ENCODE measurements at regions not wholly inside any gene's neighbourhood (a gene's known extent, or its start where the extent isn't known, plus 50 kb on each side); places are given as distances from the start of the nearest gene placed in this dataset.

DNA sequence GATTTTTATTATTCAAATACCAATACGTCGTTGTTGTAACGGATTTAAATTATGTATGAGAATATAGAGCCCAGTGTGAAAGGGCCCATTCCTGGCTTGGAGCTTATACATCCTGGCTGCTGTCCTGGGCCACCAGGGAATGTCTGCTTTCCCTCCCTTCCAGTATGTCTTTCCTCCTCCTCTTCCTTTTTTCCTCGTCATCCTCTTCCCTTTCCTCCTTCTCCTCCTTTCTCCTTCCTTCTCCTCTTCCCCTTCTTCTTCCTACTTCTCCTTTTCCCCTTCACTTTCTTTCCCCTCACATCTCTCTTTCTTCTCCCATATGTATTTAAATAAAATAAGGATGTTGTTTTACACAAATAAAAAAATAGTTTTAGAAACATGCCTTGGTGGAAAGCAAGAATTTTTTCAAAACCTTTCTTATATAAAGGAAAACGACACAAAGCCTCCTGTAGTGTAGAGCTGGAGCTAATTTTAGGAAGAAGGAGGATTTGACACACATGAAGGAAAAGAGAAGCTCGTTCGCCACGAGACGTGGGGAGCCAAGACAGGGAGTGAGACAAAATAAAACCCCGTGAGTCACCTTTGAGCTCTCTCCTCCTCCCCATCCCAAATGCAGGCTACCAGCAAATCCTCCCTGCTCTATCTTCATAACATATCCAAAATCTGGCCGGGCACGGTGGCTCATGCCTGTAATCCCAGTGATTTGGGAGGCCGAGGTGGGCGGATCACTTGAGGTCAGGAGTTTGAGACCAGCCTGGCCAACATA, 301.1 kb upstream of the LYZL1 start:
- Histone ChIP-seq H3K9ac (ENCODE audit: insufficient read depth, low read length, poor library complexity, severe bottlenecking) (no peak overlapping the region), H3K9me3 (replicated peaks in 1 of 2; ENCODE audit: control insufficient read depth in 1 of 2, insufficient read depth in 1 of 2, low read length in 2 of 2) (no peaks in the 10 kb centered on the region), H4K20me1 (ENCODE audit: insufficient read depth, low read length) (no peaks in the 10 kb centered on the region), H3K27me3 (ENCODE audit: control insufficient read depth in 2 of 2, insufficient read depth in 2 of 2, low read length in 2 of 2) (no peaks in the 10 kb centered on the region), H3K4me3 (replicated peaks in 1 of 3; ENCODE audit: low read depth in 2 of 3, low read length in 3 of 3) (no peak overlapping the region), H3K79me2 (ENCODE audit: insufficient read depth, low read length) (no peaks in the 10 kb centered on the region), H3K36me3 (replicated peaks in 1 of 2; ENCODE audit: control insufficient read depth in 1 of 2, insufficient read depth in 2 of 2, low read length in 2 of 2) (no peaks in the 10 kb centered on the region), H3K4me2 (replicated peaks; ENCODE audit: extremely low read depth, low read length, poor library complexity, severe bottlenecking) (no peak overlapping the region), H2AFZ (ENCODE audit: insufficient read depth, low read depth, low read length, poor library complexity, severe bottlenecking) (no peak overlapping the region), H3K4me1 (ENCODE audit: control insufficient read depth in 1 of 2, insufficient read depth in 2 of 2, low read length in 2 of 2) (peaks cover 13 to 16% of the 10 kb centered on the region in 2 donors), H3K27ac (ENCODE audit: low read depth in 1 of 2, low read length in 2 of 2) (no peak overlapping the region)
- Mint-ChIP-seq H3K36me3 (no peaks in the 10 kb centered on the region), H3K4me1 (peaks cover 11% of the 10 kb centered on the region), H3K27ac (no peak overlapping the region), H3K9me3 (peaks cover 0 to 4% (median 0%) of the 10 kb centered on the region in 7 donors), H3K27me3 (ENCODE audit: low read depth in 3 of 3) (peaks cover 2 to 7% (median 3%) of the 10 kb centered on the region in 3 donors), H3K4me3 (no peak overlapping the region)
- TF ChIP-seq, protein P1, sequence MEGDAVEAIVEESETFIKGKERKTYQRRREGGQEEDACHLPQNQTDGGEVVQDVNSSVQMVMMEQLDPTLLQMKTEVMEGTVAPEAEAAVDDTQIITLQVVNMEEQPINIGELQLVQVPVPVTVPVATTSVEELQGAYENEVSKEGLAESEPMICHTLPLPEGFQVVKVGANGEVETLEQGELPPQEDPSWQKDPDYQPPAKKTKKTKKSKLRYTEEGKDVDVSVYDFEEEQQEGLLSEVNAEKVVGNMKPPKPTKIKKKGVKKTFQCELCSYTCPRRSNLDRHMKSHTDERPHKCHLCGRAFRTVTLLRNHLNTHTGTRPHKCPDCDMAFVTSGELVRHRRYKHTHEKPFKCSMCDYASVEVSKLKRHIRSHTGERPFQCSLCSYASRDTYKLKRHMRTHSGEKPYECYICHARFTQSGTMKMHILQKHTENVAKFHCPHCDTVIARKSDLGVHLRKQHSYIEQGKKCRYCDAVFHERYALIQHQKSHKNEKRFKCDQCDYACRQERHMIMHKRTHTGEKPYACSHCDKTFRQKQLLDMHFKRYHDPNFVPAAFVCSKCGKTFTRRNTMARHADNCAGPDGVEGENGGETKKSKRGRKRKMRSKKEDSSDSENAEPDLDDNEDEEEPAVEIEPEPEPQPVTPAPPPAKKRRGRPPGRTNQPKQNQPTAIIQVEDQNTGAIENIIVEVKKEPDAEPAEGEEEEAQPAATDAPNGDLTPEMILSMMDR (IDR thresholded peaks at IDR 0.05): no peak
- no peak for DNase-seq
- 93% methylated on average over 5 of the region's 14 CpGs for WGBS (ENCODE audit: insufficient coverage)
- intact Hi-C loops (cut with micrococcal nuclease): no loop called here

- Mint-ChIP-seq H3K27me3 (ENCODE audit: low read depth in 3 of 3) (peaks cover 0 to 7% (median 5%) of the 10 kb centered on the region in 3 donors), H3K4me1 (peaks cover 8% of the 10 kb centered on the region), H3K27ac (peak overlapping the region in 1 of 7 donors; percentile 12), H3K9me3 (peaks cover 0 to 2% (median 0%) of the 10 kb centered on the region in 7 donors), H3K36me3 (no peaks in the 10 kb centered on the region), H3K4me3 (no peak overlapping the region)
- Histone ChIP-seq H3K4me1 (ENCODE audit: control insufficient read depth in 1 of 2, insufficient read depth in 2 of 2, low read length in 2 of 2) (peaks cover 8 to 11% of the 10 kb centered on the region in 2 donors), H3K9ac (ENCODE audit: insufficient read depth, low read length, poor library complexity, severe bottlenecking) (no peak overlapping the region), H3K27me3 (ENCODE audit: control insufficient read depth in 2 of 2, insufficient read depth in 2 of 2, low read length in 2 of 2) (no peaks in the 10 kb centered on the region), H2AFZ (ENCODE audit: insufficient read depth, low read depth, low read length, poor library complexity, severe bottlenecking) (no peak overlapping the region), H3K4me3 (replicated peaks in 1 of 3; ENCODE audit: low read depth in 2 of 3, low read length in 3 of 3) (no peak overlapping the region), H3K79me2 (ENCODE audit: insufficient read depth, low read length) (no peaks in the 10 kb centered on the region), H3K9me3 (replicated peaks in 1 of 2; ENCODE audit: control insufficient read depth in 1 of 2, insufficient read depth in 1 of 2, low read length in 2 of 2) (no peaks in the 10 kb centered on the region), H3K27ac (ENCODE audit: low read depth in 1 of 2, low read length in 2 of 2) (no peak overlapping the region), H3K36me3 (replicated peaks in 1 of 2; ENCODE audit: control insufficient read depth in 1 of 2, insufficient read depth in 2 of 2, low read length in 2 of 2) (no peaks in the 10 kb centered on the region), H4K20me1 (ENCODE audit: insufficient read depth, low read length) (no peaks in the 10 kb centered on the region), H3K4me2 (replicated peaks; ENCODE audit: extremely low read depth, low read length, poor library complexity, severe bottlenecking) (no peak overlapping the region)
- no peak for DNase-seq
- TF ChIP-seq, protein P1 (IDR thresholded peaks at IDR 0.05): no peak
- intact Hi-C loops (cut with micrococcal nuclease): no loop called here
- WGBS (ENCODE audit: insufficient coverage): 96% methylated on average over 5 of the region's 6 CpGs
Observed at GRCh38 chr10:28988980-28989379, 299.9 kb upstream of the LYZL1 start.
